Chondrocyte (in vitro differentiated cells): ENCODE measurements at regions not wholly inside any gene's neighbourhood (a gene's known extent, or its start where the extent isn't known, plus 50 kb on each side); places are given as distances from the start of the nearest gene placed in this dataset.

Source experiments
- DNase-seq: peaks from one replicate; pipeline ENCODE4 v3.0.0; 2021; ENCODE audit warnings: mixed read lengths, low spot score
- H3K27ac Mint-ChIP-seq: one replicate; pipeline ENCODE4 v1.8.0; 2021; ENCODE audit warnings: mild to moderate bottlenecking, moderate library complexity, mixed read lengths; ENCODE audit not compliant: unreplicated experiment
- H3K27me3 Mint-ChIP-seq: 2 replicates; pipeline ENCODE4 v1.8.0; 2021; ENCODE audit warnings: low read depth, mixed read lengths
- H3K36me3 Mint-ChIP-seq: 2 replicates; pipeline ENCODE4 v1.8.0; 2021; ENCODE audit warnings: low read depth, mixed read lengths
- H3K4me1 Mint-ChIP-seq: 2 replicates; pipeline ENCODE4 v1.8.0; 2021; ENCODE audit warnings: low read depth, mild to moderate bottlenecking, mixed read lengths
- H3K4me3 Mint-ChIP-seq: one replicate; pipeline ENCODE4 v1.8.0; 2021; ENCODE audit warnings: mild to moderate bottlenecking, moderate library complexity, mixed read lengths; ENCODE audit not compliant: unreplicated experiment
- H3K9me3 Mint-ChIP-seq: 2 replicates; pipeline ENCODE4 v1.8.0; 2021; ENCODE audit warnings: low read depth, mixed read lengths
- CTCF ChIP-seq: fragments of 200-600 bp; sonication (generic); IDR thresholded peaks from 2 replicates; pipeline ENCODE4 v1.5.0; 2021; ENCODE audit warnings: antibody characterized with exemption, mild to moderate bottlenecking, moderate library complexity

GRCh38 chr6:21521276-21521675 lies 72.3 kb upstream of the SOX4 start:
- Mint-ChIP-seq H3K27ac (no peak overlapping the region), H3K4me1 (no peaks in the 10 kb centered on the region), H3K4me3 (no peak overlapping the region), H3K9me3 (no peaks in the 10 kb centered on the region), H3K27me3 (peaks cover 13% of the 10 kb centered on the region), H3K36me3 (no peaks in the 10 kb centered on the region)
- DNase-seq, result no peak
- no peak for TF ChIP-seq CTCF

- no peaks in the 10 kb centered on the region for H3K36me3 Mint-ChIP-seq
- no peak overlapping the region for H3K27ac Mint-ChIP-seq
- peaks cover 13% of the 10 kb centered on the region for H3K27me3 Mint-ChIP-seq
- no peak for DNase-seq
- TF ChIP-seq CTCF, result no peak
- no peaks in the 10 kb centered on the region for H3K9me3 Mint-ChIP-seq
- H3K4me1 Mint-ChIP-seq, result no peaks in the 10 kb centered on the region
- H3K4me3 Mint-ChIP-seq, result no peak overlapping the region
These were observed 71.3 kb upstream of the SOX4 start for GRCh38 chr6:21522143-21522747.

- H3K36me3 Mint-ChIP-seq, result no peaks in the 10 kb centered on the region
- no peak overlapping the region for H3K27ac Mint-ChIP-seq
- H3K27me3 Mint-ChIP-seq, result peaks cover 13% of the 10 kb centered on the region
- H3K4me3 Mint-ChIP-seq, result no peak overlapping the region
- peak; percentile 21 for TF ChIP-seq CTCF
- DNase-seq, result no peak
- H3K9me3 Mint-ChIP-seq, result no peaks in the 10 kb centered on the region
- H3K4me1 Mint-ChIP-seq, result no peaks in the 10 kb centered on the region
These were observed 70.6 kb upstream of the SOX4 start for GRCh38 chr6:21522797-21523456.

DNA sequence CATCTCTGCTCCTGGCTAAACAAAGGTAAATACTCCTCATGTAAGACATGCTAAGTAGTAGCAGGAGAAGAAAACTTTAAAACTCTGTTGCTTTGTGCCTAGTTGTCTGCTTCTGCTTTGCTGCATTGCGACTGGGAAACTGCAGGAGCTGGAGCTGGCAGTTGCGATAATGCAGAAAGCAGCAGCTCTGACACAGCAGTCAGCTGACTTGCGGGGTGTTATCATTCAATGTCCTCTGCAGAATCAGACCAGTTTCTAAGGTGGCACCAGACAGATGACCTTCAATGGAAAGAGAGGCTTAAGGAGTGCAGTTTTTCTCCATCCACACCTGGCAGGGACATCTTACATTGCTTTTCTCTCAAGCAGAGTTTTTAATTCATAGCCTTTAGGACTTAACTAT lies 69.9 kb upstream of the SOX4 start:
- Mint-ChIP-seq H3K36me3 (no peaks in the 10 kb centered on the region), H3K27me3 (peaks cover 13% of the 10 kb centered on the region), H3K4me3 (no peak overlapping the region), H3K27ac (no peak overlapping the region), H3K9me3 (no peaks in the 10 kb centered on the region), H3K4me1 (no peaks in the 10 kb centered on the region)
- no peak for DNase-seq
- no peak for TF ChIP-seq CTCF

DNA sequence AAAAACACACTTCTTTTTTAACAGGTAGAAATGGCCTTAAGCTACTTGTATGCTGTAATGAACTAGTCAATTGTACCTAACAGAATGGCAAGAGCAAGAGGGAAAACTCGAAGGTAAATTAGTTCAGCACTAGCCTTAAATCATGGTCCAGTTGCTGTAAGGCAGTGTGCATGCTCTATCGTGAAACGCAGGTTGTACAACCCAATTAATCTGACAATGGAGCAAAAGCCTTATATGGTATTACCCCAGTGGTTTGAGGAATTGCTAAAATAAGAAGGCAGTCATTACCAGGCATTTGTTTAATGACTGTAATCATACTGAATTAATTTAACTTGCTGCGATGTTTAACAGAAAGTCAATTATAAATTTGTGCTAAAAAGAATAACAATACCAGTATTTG lies 69.3 kb upstream of the SOX4 start:
- TF ChIP-seq CTCF, result no peak
- H3K27ac Mint-ChIP-seq, result no peak overlapping the region
- no peaks in the 10 kb centered on the region for H3K36me3 Mint-ChIP-seq
- no peaks in the 10 kb centered on the region for H3K4me1 Mint-ChIP-seq
- no peaks in the 10 kb centered on the region for H3K9me3 Mint-ChIP-seq
- H3K4me3 Mint-ChIP-seq, result no peak overlapping the region
- H3K27me3 Mint-ChIP-seq, result peaks cover 13% of the 10 kb centered on the region
- no peak for DNase-seq
